Calu3 (cell line): ENCODE measurements at regions not wholly inside any gene's neighbourhood (a gene's known extent, or its start where the extent isn't known, plus 50 kb on each side); places are given as distances from the start of the nearest gene placed in this dataset.

Experiments
- BruUV-seq: library from RNA; stranded (reverse); fragments of 400-500 nt; replicated peaks from 2 replicates; lab custom pipeline; 2021; lab: Mats Ljungman, UMichigan
- CTCF ChIA-PET: fragments of 300-600 bp; sonication (Branson Sonifier 250); formaldehyde crosslinking; loops from one replicate; lab custom pipeline; 2022; ENCODE audit warnings: antibody characterized with exemption; lab: Charles Lee
- DNase-seq: peaks from one replicate; pipeline ENCODE4 v3.0.0; 2022
- H3K27ac Mint-ChIP-seq: one replicate; pipeline ENCODE4 v1.8.0; 2022; ENCODE audit warnings: mixed read lengths; ENCODE audit not compliant: unreplicated experiment
- H3K27me3 Mint-ChIP-seq: one replicate; pipeline ENCODE4 v1.8.0; 2022; ENCODE audit warnings: mixed read lengths; ENCODE audit not compliant: unreplicated experiment
- H3K36me3 Mint-ChIP-seq: one replicate; pipeline ENCODE4 v1.8.0; 2022; ENCODE audit warnings: mild to moderate bottlenecking, moderate library complexity, mixed read lengths; ENCODE audit not compliant: insufficient read depth, unreplicated experiment
- H3K4me1 Mint-ChIP-seq: one replicate; pipeline ENCODE4 v1.8.0; 2022; ENCODE audit warnings: mild to moderate bottlenecking, low read depth, mixed read lengths; ENCODE audit not compliant: unreplicated experiment
- H3K4me3 Mint-ChIP-seq: one replicate; pipeline ENCODE4 v1.8.0; 2022; ENCODE audit warnings: mild to moderate bottlenecking, low read depth, moderate library complexity, mixed read lengths; ENCODE audit not compliant: unreplicated experiment
- H3K9me3 Mint-ChIP-seq: one replicate; pipeline ENCODE4 v1.8.0; 2022; ENCODE audit warnings: low read depth, mixed read lengths; ENCODE audit not compliant: unreplicated experiment
- intact Hi-C: fragments of 100-400 bp; cut with micrococcal nuclease; formaldehyde crosslinking; loops from one replicate; pipeline ENCODE4 v1.10.0; 2022; ENCODE audit not compliant: unreplicated experiment
- TF ChIP-seq, protein P1 (sequence below): fragments of 200-600 bp; IDR thresholded peaks from one replicate; pipeline ENCODE4 v1.8.0; 2022; ENCODE audit warnings: antibody characterized with exemption; ENCODE audit not compliant: unreplicated experiment

DNA sequence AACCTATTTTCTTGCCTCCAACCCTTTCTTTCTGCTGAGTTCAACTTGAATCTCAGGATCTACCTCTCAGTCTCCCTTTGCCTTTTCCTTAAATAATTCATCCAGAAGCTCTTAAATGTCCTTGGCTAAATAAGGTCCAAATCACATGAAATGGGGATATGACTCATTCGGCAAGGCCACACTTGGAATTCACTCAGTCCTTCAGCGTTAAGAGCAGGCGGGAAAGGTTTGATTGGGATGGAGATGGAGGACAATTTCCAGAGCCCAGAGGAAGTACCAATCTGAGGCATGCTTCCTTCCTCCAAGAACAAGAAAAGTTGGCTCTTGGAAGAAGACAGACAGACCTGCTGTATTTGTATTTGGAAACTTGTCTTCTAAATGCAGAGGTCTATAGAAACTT, 128.5 kb downstream of the PROX1 start:
- BruUV-seq = no TSS peak
- no peaks in the 10 kb centered on the region for H3K4me1 Mint-ChIP-seq
- H3K27ac Mint-ChIP-seq = no peak overlapping the region
- peaks cover 5% of the 10 kb centered on the region for H3K9me3 Mint-ChIP-seq
- no peaks in the 10 kb centered on the region for H3K36me3 Mint-ChIP-seq
- TF ChIP-seq, protein P1, sequence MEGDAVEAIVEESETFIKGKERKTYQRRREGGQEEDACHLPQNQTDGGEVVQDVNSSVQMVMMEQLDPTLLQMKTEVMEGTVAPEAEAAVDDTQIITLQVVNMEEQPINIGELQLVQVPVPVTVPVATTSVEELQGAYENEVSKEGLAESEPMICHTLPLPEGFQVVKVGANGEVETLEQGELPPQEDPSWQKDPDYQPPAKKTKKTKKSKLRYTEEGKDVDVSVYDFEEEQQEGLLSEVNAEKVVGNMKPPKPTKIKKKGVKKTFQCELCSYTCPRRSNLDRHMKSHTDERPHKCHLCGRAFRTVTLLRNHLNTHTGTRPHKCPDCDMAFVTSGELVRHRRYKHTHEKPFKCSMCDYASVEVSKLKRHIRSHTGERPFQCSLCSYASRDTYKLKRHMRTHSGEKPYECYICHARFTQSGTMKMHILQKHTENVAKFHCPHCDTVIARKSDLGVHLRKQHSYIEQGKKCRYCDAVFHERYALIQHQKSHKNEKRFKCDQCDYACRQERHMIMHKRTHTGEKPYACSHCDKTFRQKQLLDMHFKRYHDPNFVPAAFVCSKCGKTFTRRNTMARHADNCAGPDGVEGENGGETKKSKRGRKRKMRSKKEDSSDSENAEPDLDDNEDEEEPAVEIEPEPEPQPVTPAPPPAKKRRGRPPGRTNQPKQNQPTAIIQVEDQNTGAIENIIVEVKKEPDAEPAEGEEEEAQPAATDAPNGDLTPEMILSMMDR = no peak
- CTCF ChIA-PET = interaction anchor here (0.7 kb wide), 1 partner anchor 1749 kb away, joined by 3 read pairs; no protein-coding TSS in a partner anchor
- no peak overlapping the region for H3K4me3 Mint-ChIP-seq
- intact Hi-C loops = no loop called here
- H3K27me3 Mint-ChIP-seq = peaks cover 42% of the 10 kb centered on the region
- DNase-seq = no peak

DNA sequence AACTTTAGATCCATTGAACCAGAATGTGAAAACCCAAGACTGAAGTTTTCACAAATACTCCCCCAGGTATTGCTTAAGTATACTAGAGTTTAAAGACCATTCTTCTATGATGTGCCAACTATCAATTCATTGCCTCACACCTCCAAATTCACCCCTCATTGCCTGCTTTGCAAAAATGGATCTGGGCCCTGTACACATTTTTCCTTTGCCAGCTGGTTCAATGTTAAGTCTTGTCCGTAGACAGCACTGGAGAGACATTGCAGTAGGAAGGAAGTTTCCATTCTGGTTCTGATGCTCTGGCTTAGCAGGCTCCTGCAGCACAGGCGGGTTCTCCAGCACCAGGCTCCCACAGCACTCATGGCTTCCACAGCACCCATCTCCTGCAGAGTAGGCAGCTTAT, 130.0 kb downstream of the PROX1 start:
- TF ChIP-seq, protein P1 = no peak
- peaks cover 42% of the 10 kb centered on the region for H3K27me3 Mint-ChIP-seq
- peaks cover 1% of the 10 kb centered on the region for H3K4me1 Mint-ChIP-seq
- H3K36me3 Mint-ChIP-seq = no peaks in the 10 kb centered on the region
- CTCF ChIA-PET = interaction anchor here (0.6 kb wide), 1 partner anchor 788 kb away, joined by 3 read pairs; no protein-coding TSS in a partner anchor
- H3K9me3 Mint-ChIP-seq = peaks cover 5% of the 10 kb centered on the region
- intact Hi-C loops = no loop called here
- no peak for DNase-seq
- H3K4me3 Mint-ChIP-seq = no peak overlapping the region
- no TSS peak for BruUV-seq
- H3K27ac Mint-ChIP-seq = no peak overlapping the region

DNA sequence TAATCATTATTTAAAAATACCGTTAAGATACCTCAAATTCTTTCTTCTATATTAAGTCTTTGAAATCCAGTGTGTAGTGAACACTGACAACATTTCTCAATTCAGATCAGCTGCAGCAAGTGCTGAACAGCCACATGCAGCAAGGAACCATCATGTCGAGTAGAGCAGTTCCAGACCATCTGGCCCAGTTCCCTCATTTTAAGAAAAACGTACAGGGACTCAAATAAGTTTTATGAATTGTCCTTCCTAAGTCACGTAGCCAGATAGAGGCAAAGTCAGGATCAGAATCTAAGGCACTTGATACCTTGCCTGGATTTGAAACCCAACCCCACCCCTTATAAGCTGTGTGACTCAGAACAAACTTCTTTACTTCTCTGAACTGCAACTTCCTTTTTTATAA, 132.4 kb downstream of the PROX1 start:
- TF ChIP-seq, protein P1 = no peak
- intact Hi-C loops = loop anchor here (10.0 kb wide), 2 partner anchors 295 to 465 kb away; no protein-coding TSS in a partner anchor
- Mint-ChIP-seq H3K27me3 (peaks cover 27% of the 10 kb centered on the region), H3K4me1 (peaks cover 12% of the 10 kb centered on the region), H3K36me3 (no peaks in the 10 kb centered on the region), H3K9me3 (peaks cover 5% of the 10 kb centered on the region), H3K4me3 (no peak overlapping the region), H3K27ac (no peak overlapping the region)
- DNase-seq = no peak
- CTCF ChIA-PET = no interaction called here
- BruUV-seq = no TSS peak

DNA sequence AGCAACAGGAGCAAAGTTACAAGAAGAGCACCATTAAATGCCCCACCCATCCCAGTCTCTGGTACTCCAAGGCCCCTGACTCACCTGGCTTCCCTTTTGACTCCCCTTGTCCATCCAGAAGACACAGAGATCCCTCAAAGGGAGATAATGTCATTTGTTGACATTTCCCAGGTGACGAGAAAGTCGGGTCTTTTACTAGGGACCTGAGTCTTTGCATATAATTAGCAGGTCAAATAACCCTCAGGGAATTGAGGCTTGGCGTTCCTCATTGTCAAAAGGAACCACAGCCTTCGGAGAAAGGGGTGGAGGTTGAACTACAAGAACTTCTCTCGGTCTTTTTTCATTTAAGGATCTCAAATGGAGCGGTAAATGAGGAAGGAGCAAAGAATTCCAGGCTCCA, 133.2 kb downstream of the PROX1 start:
- no peak overlapping the region for H3K27ac Mint-ChIP-seq
- no peaks in the 10 kb centered on the region for H3K36me3 Mint-ChIP-seq
- H3K27me3 Mint-ChIP-seq = peaks cover 21% of the 10 kb centered on the region
- H3K9me3 Mint-ChIP-seq = peaks cover 5% of the 10 kb centered on the region
- BruUV-seq = no TSS peak
- peaks cover 12% of the 10 kb centered on the region for H3K4me1 Mint-ChIP-seq
- CTCF ChIA-PET = no interaction called here
- no peak for DNase-seq
- intact Hi-C loops = loop anchor here (10.0 kb wide), 2 partner anchors 296 to 466 kb away; no protein-coding TSS in a partner anchor
- TF ChIP-seq, protein P1 = no peak
- H3K4me3 Mint-ChIP-seq = no peak overlapping the region
